ENCODE measurements at regions not wholly inside any gene's neighbourhood (a gene's known extent, or its start where the extent isn't known, plus 50 kb on each side); places are given as distances from the start of the nearest gene placed in this dataset.

DNA sequence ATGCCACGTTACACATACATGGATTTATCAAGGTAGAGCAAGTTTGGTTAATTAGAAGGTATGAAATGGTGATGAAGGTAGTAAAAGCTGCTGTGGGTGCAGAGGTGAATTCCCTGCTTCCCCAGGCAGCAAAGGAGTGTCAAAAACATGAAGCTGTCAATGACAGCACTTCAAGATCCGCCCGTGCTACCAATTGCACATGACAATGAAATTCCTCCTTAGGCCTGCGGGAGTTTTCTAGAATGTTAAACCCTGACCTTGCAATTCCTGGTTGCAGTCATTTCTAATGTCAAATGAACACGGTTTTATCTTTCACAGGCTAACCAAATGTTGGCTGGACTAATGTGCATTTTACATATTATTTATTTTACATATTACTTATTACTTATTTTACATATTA lies 67.7 kb upstream of the LSM14A start:
- no peak for DNase-seq (ENCODE audit: low read depth, low spot score)

DNA sequence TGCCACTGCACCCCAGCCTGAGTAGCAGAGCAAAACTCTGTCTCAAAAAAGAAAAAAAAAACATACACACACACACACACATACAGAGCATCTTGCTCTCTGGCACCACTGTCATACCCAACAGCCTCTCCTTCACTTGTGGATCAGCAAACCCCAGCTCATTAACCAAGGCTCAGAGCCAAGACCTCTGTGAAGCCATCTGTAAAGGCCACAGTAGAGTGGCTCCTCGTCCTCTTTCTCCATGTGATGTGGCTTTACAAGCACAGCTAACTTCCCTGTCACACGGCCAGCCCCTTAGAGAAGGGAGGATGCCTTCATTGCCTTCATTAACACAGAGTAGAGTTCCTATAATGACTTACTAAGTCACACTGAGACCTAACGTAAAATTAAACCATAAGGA lies 62.7 kb upstream of the LSM14A start:
- DNase-seq (ENCODE audit: low read depth, low spot score): no peak

DNA sequence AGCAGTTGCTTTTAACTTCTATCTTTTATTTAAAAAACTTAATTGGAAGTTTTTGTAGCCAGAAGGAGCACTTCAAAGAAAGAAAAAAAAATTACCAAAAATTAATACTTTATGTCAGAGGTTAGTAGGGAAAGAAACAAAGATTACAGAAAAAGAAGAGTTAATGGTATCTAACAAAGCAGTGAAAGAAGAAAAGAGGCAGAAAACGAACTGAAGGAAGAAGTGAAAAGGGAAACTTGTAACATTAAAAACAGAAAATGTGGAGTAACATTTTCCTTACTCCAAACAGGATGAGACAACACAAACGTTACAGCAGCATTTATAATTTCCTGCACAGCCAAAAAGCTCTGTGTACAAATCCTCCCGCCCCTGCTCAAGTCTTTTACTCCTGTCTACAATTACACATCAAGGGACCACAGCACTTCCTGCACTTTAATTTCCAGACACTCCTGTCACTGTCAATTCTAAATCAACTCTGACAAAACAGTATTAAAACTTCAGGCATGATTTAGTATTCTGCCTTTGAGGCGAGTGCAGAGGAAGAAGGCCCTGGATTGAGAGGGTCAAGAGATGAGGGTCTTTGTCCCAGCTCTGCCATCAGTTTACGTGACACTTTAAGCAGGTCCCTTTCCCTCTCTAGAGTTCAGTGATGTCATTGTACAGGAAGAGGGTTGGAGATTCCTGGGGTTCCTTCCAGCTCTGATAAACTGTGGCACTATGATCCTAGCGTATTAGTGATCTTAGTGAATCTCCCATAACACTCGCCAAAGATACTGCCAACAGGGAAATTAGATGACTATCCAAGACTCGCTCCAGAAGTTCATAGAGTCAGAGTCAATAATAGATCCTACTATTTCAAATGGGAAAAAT lies 53.2 kb upstream of the LSM14A start:
- DNase-seq (ENCODE audit: low read depth, low spot score): no peak

DNA sequence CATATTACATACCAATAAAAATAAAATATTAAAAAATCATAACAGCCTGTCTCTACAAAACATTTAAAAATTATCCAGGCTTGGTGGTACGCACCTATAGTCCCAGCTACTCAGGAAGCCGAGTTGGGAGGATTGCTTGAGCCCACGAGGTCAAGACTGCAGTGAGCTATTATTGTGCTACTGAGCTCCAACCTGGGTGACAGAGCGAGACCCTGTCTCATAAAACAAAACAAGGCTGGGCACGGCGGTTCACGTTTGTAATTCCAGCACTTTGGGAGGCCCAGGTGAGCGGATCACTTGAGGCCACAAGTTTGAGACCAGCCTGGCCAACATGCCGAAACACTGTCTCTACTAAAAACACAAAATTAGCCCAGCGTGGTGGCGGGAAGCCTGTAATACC lies 52.2 kb upstream of the LSM14A start:
- no peak for DNase-seq (ENCODE audit: low read depth, low spot score)

DNA sequence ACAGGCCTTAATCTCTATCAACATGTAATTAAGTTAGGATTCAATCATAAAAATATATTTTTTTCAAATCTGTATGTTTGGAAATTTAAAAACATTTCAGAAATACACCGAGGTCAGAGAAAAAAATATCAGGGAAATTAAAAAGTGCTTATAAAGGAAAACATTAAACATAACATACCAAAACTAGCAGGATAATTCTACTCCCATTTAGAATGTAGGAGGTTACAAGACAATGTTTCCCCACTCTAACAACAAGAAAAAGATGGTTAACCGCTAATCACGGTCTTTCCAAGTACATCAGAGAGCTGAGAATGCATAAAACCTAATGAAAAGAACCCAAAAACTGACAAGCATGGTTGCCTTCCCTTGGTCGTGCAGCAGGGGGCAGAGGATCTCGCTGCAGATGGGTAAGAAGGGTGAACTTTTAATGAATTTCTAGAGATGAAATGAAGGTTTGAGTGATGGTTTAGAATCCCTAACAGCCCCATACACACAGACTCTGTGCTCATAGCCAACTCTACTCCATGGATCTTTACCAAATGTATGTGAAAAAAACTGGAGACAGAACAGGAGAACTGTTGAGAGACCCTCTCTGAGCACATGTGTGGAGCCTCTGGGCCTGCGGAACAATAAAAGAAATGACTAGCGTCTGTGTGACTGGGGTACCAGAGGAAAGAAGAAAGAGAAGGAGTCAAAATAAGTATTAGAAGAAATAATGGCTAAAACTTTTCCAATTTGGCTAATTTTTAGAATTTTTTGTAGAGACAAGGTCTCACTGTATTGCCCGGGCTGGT lies 51.3 kb upstream of the LSM14A start:
- no peak for DNase-seq (ENCODE audit: low read depth, low spot score)

Measured in pulmonary artery endothelial cell (primary cell).